ENCODE measurements at regions not wholly inside any gene's neighbourhood (a gene's known extent, or its start where the extent isn't known, plus 50 kb on each side); places are given as distances from the start of the nearest gene placed in this dataset.

DNA sequence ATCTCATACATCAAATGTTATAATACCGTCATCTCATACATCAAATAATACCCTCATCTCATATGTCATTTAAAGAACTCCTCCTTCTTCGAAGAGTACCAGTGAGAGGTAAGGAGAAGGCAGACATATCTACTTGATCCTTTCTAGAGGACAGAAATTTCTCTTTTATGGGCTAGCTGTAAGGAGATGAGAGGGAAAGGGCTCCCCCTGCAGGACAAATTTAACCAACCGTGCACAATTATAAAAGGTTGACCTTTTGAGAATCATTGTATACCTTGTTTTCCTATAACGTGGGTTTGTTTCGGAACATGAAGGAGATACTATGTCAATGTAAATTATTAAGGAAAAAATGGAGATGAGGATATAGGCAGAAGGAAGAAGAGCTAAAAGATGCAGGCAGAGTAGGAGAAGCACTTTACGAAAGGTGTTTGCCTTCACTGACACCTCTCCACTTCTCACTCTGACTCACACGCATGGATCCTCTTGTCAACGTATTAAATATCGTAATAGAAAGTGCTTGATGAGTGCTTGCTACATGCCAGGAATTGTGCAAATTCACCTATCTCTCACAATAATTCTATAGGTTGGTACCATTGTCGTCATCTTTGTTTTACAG is 465.9 kb upstream of the ERCC4 start:
- DNase-seq (ENCODE audit: extremely low spot score) = no peak
- 69% methylated on average over 10 of the region's 10 CpGs for WGBS
- TF ChIP-seq POLR2AphosphoS5 (IDR thresholded peaks at IDR 0.05) = no peak
- TF ChIP-seq, protein P1, sequence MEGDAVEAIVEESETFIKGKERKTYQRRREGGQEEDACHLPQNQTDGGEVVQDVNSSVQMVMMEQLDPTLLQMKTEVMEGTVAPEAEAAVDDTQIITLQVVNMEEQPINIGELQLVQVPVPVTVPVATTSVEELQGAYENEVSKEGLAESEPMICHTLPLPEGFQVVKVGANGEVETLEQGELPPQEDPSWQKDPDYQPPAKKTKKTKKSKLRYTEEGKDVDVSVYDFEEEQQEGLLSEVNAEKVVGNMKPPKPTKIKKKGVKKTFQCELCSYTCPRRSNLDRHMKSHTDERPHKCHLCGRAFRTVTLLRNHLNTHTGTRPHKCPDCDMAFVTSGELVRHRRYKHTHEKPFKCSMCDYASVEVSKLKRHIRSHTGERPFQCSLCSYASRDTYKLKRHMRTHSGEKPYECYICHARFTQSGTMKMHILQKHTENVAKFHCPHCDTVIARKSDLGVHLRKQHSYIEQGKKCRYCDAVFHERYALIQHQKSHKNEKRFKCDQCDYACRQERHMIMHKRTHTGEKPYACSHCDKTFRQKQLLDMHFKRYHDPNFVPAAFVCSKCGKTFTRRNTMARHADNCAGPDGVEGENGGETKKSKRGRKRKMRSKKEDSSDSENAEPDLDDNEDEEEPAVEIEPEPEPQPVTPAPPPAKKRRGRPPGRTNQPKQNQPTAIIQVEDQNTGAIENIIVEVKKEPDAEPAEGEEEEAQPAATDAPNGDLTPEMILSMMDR (IDR thresholded peaks at IDR 0.05) = peak in 2 of 3 experiments; percentile 35 to 39
- TF ChIP-seq EP300 (IDR thresholded peaks at IDR 0.05) = no peak
- TF ChIP-seq POLR2A (IDR thresholded peaks at IDR 0.05; ENCODE audit: low read depth) = no peak
- Histone ChIP-seq H3K9me3 (no peaks in the 10 kb centered on the region), H3K36me3 (no peaks in the 10 kb centered on the region), H3K27ac (replicated peaks in 1 of 4) (no peak overlapping the region), H3K27me3 (no peaks in the 10 kb centered on the region), H3K4me3 (no peak overlapping the region), H3K4me1 (peaks cover 0 to 9% (median 0%) of the 10 kb centered on the region in 4 donors)
- intact Hi-C loops (cut with DNase I) = no loop called here

DNA sequence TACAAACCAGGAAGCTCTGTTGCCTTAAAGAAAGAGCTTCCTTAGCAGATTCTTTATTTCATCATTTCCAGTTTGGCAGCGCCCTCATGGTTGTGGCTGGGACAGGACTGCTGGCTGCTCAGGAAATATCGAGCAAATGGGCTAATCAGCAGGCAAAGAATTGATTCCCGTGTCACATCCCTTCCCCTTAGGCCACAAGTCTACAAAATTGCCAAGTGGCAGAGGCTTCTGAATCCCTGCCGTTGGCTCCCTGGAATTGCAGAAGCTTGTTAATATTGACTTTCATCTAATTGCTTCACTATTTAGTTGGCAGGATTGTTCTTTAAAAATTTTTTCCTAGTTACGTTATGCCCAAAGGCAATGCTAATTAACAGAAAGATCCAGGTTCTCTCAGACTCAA is 456.3 kb upstream of the ERCC4 start:
- no peaks in the 10 kb centered on the region for H3K36me3 ChIP-seq

DNA sequence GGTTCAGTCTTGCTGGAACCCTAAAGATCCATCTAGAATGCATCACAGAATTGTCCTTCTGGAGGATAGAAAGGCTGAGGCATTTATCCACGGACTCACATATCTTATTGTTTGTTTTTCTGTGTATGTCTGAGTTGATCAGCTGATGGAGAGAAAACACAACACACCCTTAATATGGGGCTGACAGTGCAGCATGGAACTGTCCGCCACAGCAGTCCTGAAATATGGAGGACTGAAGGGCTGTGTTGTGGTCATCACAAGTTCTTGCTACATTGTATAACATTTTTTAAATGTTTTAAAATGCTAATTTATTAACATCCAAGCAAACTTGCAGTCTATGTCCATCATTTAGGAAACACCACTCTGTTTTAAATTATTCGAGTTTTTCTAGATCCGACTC is 448.9 kb upstream of the ERCC4 start:
- 72% methylated on average over 4 of the region's 4 CpGs for WGBS
- H3K27me3 ChIP-seq = no peaks in the 10 kb centered on the region
- no peaks in the 10 kb centered on the region for H3K4me1 ChIP-seq
- intact Hi-C loops (cut with DNase I) = no loop called here
- no peak for DNase-seq (ENCODE audit: extremely low spot score)
- H3K4me3 ChIP-seq = no peak overlapping the region
- no peaks in the 10 kb centered on the region for H3K9me3 ChIP-seq
- H3K36me3 ChIP-seq = no peaks in the 10 kb centered on the region
- H3K27ac ChIP-seq (replicated peaks in 1 of 4) = no peak overlapping the region
- TF ChIP-seq POLR2A (IDR thresholded peaks at IDR 0.05; ENCODE audit: low read depth) (no peak), POLR2AphosphoS5 (IDR thresholded peaks at IDR 0.05) (no peak), EP300 (IDR thresholded peaks at IDR 0.05) (no peak)
- TF ChIP-seq, protein P1 (IDR thresholded peaks at IDR 0.05) = no peak

More for the DNA sequence above, 456.3 kb upstream of the ERCC4 start:
- no peak for DNase-seq (ENCODE audit: extremely low spot score)
- Histone ChIP-seq H3K4me3 (no peak overlapping the region), H3K9me3 (no peaks in the 10 kb centered on the region), H3K27ac (replicated peaks in 1 of 4) (no peak overlapping the region), H3K27me3 (no peaks in the 10 kb centered on the region), H3K4me1 (no peaks in the 10 kb centered on the region)
- 83% methylated on average over 5 of the region's 5 CpGs for WGBS
- TF ChIP-seq EP300 (IDR thresholded peaks at IDR 0.05) (no peak), POLR2AphosphoS5 (IDR thresholded peaks at IDR 0.05) (no peak), POLR2A (IDR thresholded peaks at IDR 0.05; ENCODE audit: low read depth) (no peak)
- TF ChIP-seq, protein P1 (IDR thresholded peaks at IDR 0.05) = no peak
- intact Hi-C loops (cut with DNase I) = no loop called here

DNA sequence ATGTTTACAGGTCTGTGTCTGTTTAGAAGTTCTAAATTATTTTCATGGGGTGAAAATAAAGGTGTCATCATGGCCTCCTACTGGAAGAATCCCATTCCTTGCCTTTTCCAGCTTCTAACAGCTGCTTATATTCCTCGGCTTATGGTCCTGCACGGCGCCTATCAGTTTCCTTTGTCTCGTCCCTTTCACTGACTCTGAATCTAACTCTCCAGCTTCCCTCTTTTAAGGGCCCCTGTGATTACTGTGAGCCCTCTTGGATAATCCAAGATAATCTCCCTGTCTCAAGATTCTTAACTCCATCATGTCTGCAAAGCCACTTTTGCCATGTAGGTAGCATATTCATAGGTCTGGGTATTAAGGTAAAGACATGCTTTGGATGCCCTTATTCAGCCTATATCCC is 441.0 kb upstream of the ERCC4 start:
- TF ChIP-seq EP300 (IDR thresholded peaks at IDR 0.05) = no peak
- TF ChIP-seq POLR2A (IDR thresholded peaks at IDR 0.05; ENCODE audit: low read depth) = no peak
- TF ChIP-seq POLR2AphosphoS5 (IDR thresholded peaks at IDR 0.05) = no peak
- TF ChIP-seq, protein P1 (IDR thresholded peaks at IDR 0.05) = no peak
- H3K36me3 ChIP-seq = no peaks in the 10 kb centered on the region
- no peaks in the 10 kb centered on the region for H3K9me3 ChIP-seq
- WGBS = 73% methylated on average over 4 of the region's 4 CpGs
- intact Hi-C loops (cut with DNase I) = no loop called here
- no peak overlapping the region for H3K4me3 ChIP-seq
- peaks cover 0 to 10% (median 2%) of the 10 kb centered on the region in 4 donors for H3K4me1 ChIP-seq
- H3K27me3 ChIP-seq = no peaks in the 10 kb centered on the region
- DNase-seq (ENCODE audit: extremely low spot score) = no peak
- H3K27ac ChIP-seq (replicated peaks in 1 of 4) = no peak overlapping the region

DNA sequence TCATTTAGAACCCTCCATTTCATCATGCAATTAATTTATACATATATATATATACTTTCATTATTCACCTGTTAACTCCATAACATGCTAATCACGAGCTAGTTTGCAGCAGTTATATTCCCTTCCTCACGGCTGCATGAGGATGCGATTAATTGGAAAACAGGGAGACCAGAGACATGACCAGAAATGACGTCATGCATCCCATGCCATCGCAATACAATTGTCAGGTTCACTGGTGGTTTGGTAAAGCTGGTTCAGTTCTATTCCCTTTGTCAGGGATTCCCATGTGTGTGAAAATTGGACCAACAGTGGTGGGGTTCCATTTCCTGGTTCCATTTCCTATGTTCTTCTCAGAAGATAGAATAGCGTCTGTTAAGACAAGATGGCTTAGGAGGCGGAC is 440.4 kb upstream of the ERCC4 start:
- no peak overlapping the region for H3K4me3 ChIP-seq
- DNase-seq (ENCODE audit: extremely low spot score) = no peak
- intact Hi-C loops (cut with DNase I) = no loop called here
- TF ChIP-seq, protein P1 (IDR thresholded peaks at IDR 0.05) = no peak
- no peak for TF ChIP-seq POLR2AphosphoS5 (IDR thresholded peaks at IDR 0.05)
- no peak for TF ChIP-seq POLR2A (IDR thresholded peaks at IDR 0.05; ENCODE audit: low read depth)
- no peak for TF ChIP-seq EP300 (IDR thresholded peaks at IDR 0.05)
- 94% methylated on average over 7 of the region's 7 CpGs for WGBS
- H3K27ac ChIP-seq (replicated peaks in 1 of 4) = no peak overlapping the region
- peaks cover 0 to 10% (median 2%) of the 10 kb centered on the region in 4 donors for H3K4me1 ChIP-seq
- no peaks in the 10 kb centered on the region for H3K9me3 ChIP-seq
- H3K27me3 ChIP-seq = no peaks in the 10 kb centered on the region
- H3K36me3 ChIP-seq = no peaks in the 10 kb centered on the region
